HCT116 (cell line): ENCODE measurements at regions not wholly inside any gene's neighbourhood (a gene's known extent, or its start where the extent isn't known, plus 50 kb on each side); places are given as distances from the start of the nearest gene placed in this dataset.

Experiments used
- ATAC-seq: fragments of 200-7000 bp; cut with Tn5 transposase; 2 replicates; pipeline ENCODE4 v1.9.1; 2020; ENCODE audit warnings: mild to moderate bottlenecking, moderate library complexity
- BruUV-seq: library from RNA; stranded (reverse); fragments of 400-500 nt; replicated peaks from 2 replicates; lab custom pipeline; 2021; lab: Mats Ljungman, UMichigan
- CTCF ChIA-PET: fragments of 300-600 bp; sonication (Branson Sonifier 250); formaldehyde crosslinking; loops from one replicate; lab custom pipeline; 2021; ENCODE audit warnings: antibody characterized with exemption; lab: Charles Lee
- POLR2A ChIA-PET: fragments of 300-600, 350-600 bp; sonication (Branson Sonifier 250); formaldehyde crosslinking; loops from one replicate; lab custom pipeline; 2021; ENCODE audit warnings: antibody characterized with exemption; lab: Charles Lee
- RAD21 ChIA-PET, 2 experiments: fragments of 300-600 bp; sonication (Branson Sonifier 250); formaldehyde crosslinking; loops; one replicate each; lab custom pipeline; 2023; ENCODE audit warnings: low total read pairs in 2 of 2; ENCODE audit not compliant: uncharacterized antibody in 2 of 2, unreplicated experiment in 2 of 2, low non-redundant PET in 1 of 2; lab: Charles Lee
- DNase-seq: peaks from one replicate; pipeline ENCODE4 v3.0.0-alpha.2; 2010; ENCODE audit warnings: low read depth, low spot score
- H2AFZ ChIP-seq: fragments of 200-600 bp; shearing (Covaris generic), sonication (generic); 2 replicates; pipeline ENCODE4 v1.6.1; 2017; ENCODE audit warnings: low read depth, mixed run types, mixed read lengths, antibody characterized with exemption, low read length; ENCODE audit not compliant: poor library complexity, severe bottlenecking
- H3K27ac ChIP-seq: 2 replicates; pipeline ENCODE4 v1.5.1; 2012; ENCODE audit warnings: low read depth, low read length
- H3K27me3 ChIP-seq: fragments of 200-600 bp; sonication (generic); 2 replicates; pipeline ENCODE4 v1.6.1; 2016; ENCODE audit warnings: mixed run types, low read length, mixed read lengths; ENCODE audit not compliant: insufficient read depth
- H3K36me3 ChIP-seq, 2 experiments: fragments of 200-500 bp in 1 of 2; fragments of 200-600 bp in 1 of 2; sonication (Bioruptor generic) in 1 of 2; sonication (generic) in 1 of 2; 2 replicates each; pipeline versions ENCODE4 v1.5.1 to v1.6.1; 2014 to 2016; ENCODE audit warnings: low read length in 2 of 2, inconsistent platforms in 1 of 2, mixed read lengths in 1 of 2, mixed run types in 1 of 2; ENCODE audit not compliant: insufficient read depth in 2 of 2, control insufficient read depth in 1 of 2
- H3K4me1 ChIP-seq, 2 experiments: fragments of 200-600 bp in 1 of 2; sonication (generic) in 1 of 2; 2 replicates each; pipeline versions ENCODE4 v1.5.1 to v1.6.1; 2012 to 2017; ENCODE audit warnings: low read length in 2 of 2, inconsistent platforms in 1 of 2, mild to moderate bottlenecking in 1 of 2, mixed read lengths in 1 of 2, mixed run types in 1 of 2, moderate library complexity in 1 of 2; ENCODE audit not compliant: insufficient read depth in 2 of 2, control insufficient read depth in 1 of 2
- H3K4me2 ChIP-seq: fragments of 200-600 bp; sonication (generic); 2 replicates; pipeline ENCODE4 v1.6.1; 2017; ENCODE audit warnings: mixed run types, low read length, mixed read lengths
- H3K4me3 ChIP-seq, 2 experiments: fragments of 200-600 bp in 1 of 2; sonication (generic) in 1 of 2; replicated peaks in 1 of 2; 2 replicates each; pipeline ENCODE4 v1.5.1; 2011 to 2016; ENCODE audit warnings: low read length in 2 of 2, control low read depth in 1 of 2, low read depth in 1 of 2, mild to moderate bottlenecking in 1 of 2, mixed read lengths in 1 of 2, mixed run types in 1 of 2
- H3K79me2 ChIP-seq: fragments of 200-600 bp; sonication (generic); 2 replicates; pipeline ENCODE4 v1.6.1; 2017; ENCODE audit warnings: mild to moderate bottlenecking, mixed run types, low read length, moderate library complexity, mixed read lengths; ENCODE audit not compliant: insufficient read depth
- H3K9ac ChIP-seq: fragments of 200-600 bp; sonication (generic); 2 replicates; pipeline ENCODE4 v1.6.1; 2016; ENCODE audit warnings: low read length, mixed read lengths
- H3K9me2 ChIP-seq: fragments of 200-600 bp; sonication (generic), shearing (Covaris generic); 2 replicates; pipeline ENCODE4 v1.6.1; 2017; ENCODE audit warnings: mixed run types, mild to moderate bottlenecking, moderate library complexity; ENCODE audit not compliant: insufficient read depth
- H3K9me3 ChIP-seq, 2 experiments: fragments of 200-500 bp in 1 of 2; fragments of 200-600 bp in 1 of 2; sonication (Bioruptor generic) in 1 of 2; sonication (generic) in 1 of 2; 2 replicates each; pipeline ENCODE4 v1.6.1; 2014 to 2017; ENCODE audit warnings: low read length in 2 of 2, mixed read lengths in 2 of 2, inconsistent platforms in 1 of 2, low read depth in 1 of 2, mild to moderate bottlenecking in 1 of 2, mixed run types in 1 of 2, moderate library complexity in 1 of 2; ENCODE audit not compliant: control insufficient read depth in 1 of 2, insufficient read depth in 1 of 2
- H4K20me1 ChIP-seq: fragments of 200-600 bp; sonication (generic), shearing (Covaris generic); 2 replicates; pipeline ENCODE4 v1.6.1; 2017; ENCODE audit warnings: mixed run types, mild to moderate bottlenecking, moderate library complexity; ENCODE audit not compliant: insufficient read depth
- ATF3 ChIP-seq: IDR thresholded peaks from 2 replicates; pipeline ENCODE4 v1.6.1; 2012
- CBX3 ChIP-seq: IDR thresholded peaks from 2 replicates; pipeline ENCODE4 v1.6.1; 2012; ENCODE audit warnings: low read depth
- CEBPB ChIP-seq: IDR thresholded peaks from 2 replicates; pipeline ENCODE4 v1.6.1; 2012; ENCODE audit warnings: low read depth
- CTCF ChIP-seq, 3 experiments: fragments of 200-600 bp in 1 of 3; sonication (generic) in 1 of 3; IDR thresholded peaks in 2 of 3; conservative IDR thresholded peaks in 1 of 3; 2 replicates each; pipeline ENCODE4 v1.5.1; 2012 to 2017; ENCODE audit warnings: low read depth in 2 of 3, low read length in 2 of 3, antibody characterized with exemption in 1 of 3, borderline replicate concordance in 1 of 3, control low read depth in 1 of 3, mild to moderate bottlenecking in 1 of 3, mixed read lengths in 1 of 3, mixed run types in 1 of 3, moderate library complexity in 1 of 3; ENCODE audit not compliant: insufficient read depth in 1 of 3
- ELF1 ChIP-seq: IDR thresholded peaks from 2 replicates; pipeline ENCODE4 v1.6.1; 2012; ENCODE audit warnings: low read depth, borderline replicate concordance
- EZH2phosphoT487 ChIP-seq: fragments of 200-600 bp; IDR thresholded peaks from 2 replicates; pipeline ENCODE4 v1.6.1; 2018; ENCODE audit warnings: antibody characterized with exemption, borderline replicate concordance
- FOSL1 ChIP-seq: IDR thresholded peaks from 2 replicates; pipeline ENCODE4 v1.6.1; 2012; ENCODE audit warnings: low read depth
- JUND ChIP-seq: IDR thresholded peaks from 2 replicates; pipeline ENCODE4 v1.6.1; 2012
- MAX ChIP-seq: IDR thresholded peaks from 2 replicates; pipeline ENCODE4 v1.6.1; 2012
- POLR2A ChIP-seq: IDR thresholded peaks from 2 replicates; pipeline ENCODE4 v1.7.0; 2011; ENCODE audit warnings: borderline replicate concordance; ENCODE audit not compliant: insufficient read depth, insufficient read length; ENCODE audit errors: extremely low read depth
- POLR2AphosphoS5 ChIP-seq: IDR thresholded peaks from 2 replicates; pipeline ENCODE4 v1.6.1; 2011; ENCODE audit warnings: mild to moderate bottlenecking, low read depth, low read length, moderate library complexity
- RAD21 ChIP-seq: IDR thresholded peaks from 2 replicates; pipeline ENCODE4 v1.6.1; 2012; ENCODE audit warnings: low read depth, mild to moderate bottlenecking
- SP1 ChIP-seq: IDR thresholded peaks from 2 replicates; pipeline ENCODE4 v1.6.1; 2012; ENCODE audit warnings: low read depth
- SRF ChIP-seq: IDR thresholded peaks from 2 replicates; pipeline ENCODE4 v1.6.1; 2012; ENCODE audit warnings: low read depth
- TCF7L2 ChIP-seq: IDR thresholded peaks from 2 replicates; pipeline ENCODE4 v1.7.0; 2011; ENCODE audit warnings: borderline replicate concordance, inconsistent platforms; ENCODE audit not compliant: insufficient read depth, insufficient read length; ENCODE audit errors: extremely low read depth
- YY1 ChIP-seq: IDR thresholded peaks from 2 replicates; pipeline ENCODE4 v1.6.1; 2011; ENCODE audit warnings: low read length, low read depth, moderate library complexity, mild to moderate bottlenecking; ENCODE audit not compliant: insufficient replicate concordance; ENCODE audit errors: extremely low read depth
- ZBTB33 ChIP-seq: IDR thresholded peaks from 2 replicates; pipeline ENCODE4 v1.6.1; 2011; ENCODE audit warnings: mild to moderate bottlenecking, low read length, moderate library complexity; ENCODE audit not compliant: insufficient replicate concordance; ENCODE audit errors: extremely low read depth
- ZFX ChIP-seq: fragments of 450-650 bp; IDR thresholded peaks from 2 replicates; pipeline ENCODE4 v1.6.1; 2017
- ZNF274 ChIP-seq: fragments of 200-500 bp; sonication (Bioruptor generic); IDR thresholded peaks from 2 replicates; pipeline ENCODE4 v1.6.1; 2014; ENCODE audit warnings: mild to moderate bottlenecking, low read depth, low read length, inconsistent platforms
- intact Hi-C: fragments of 100-400 bp; cut with micrococcal nuclease; formaldehyde crosslinking; loops from 2 replicates; pipeline ENCODE4 v1.10.0; 2022

GRCh38 chr3:127113571-127113891, 79.4 kb upstream of the PRR23E start:
- RAD21 ChIA-PET: no interaction called here
- intact Hi-C loops: no loop called here
- ATAC-seq (no peak), DNase-seq (no peak)
- Histone ChIP-seq H3K79me2 (no peaks in the 10 kb centered on the region), H3K27ac (no peak overlapping the region), H2AFZ (no peak overlapping the region), H3K4me1 (no peaks in the 10 kb centered on the region), H3K27me3 (no peaks in the 10 kb centered on the region; the same call in 1 of the 2 replicates), H3K4me3 (no peak overlapping the region), H4K20me1 (no peaks in the 10 kb centered on the region), H3K9me2 (no peaks in the 10 kb centered on the region), H3K9me3 (peaks cover 8% of the 10 kb centered on the region in 2 experiments; a peak in 2 of 4 replicates), H3K4me2 (no peak overlapping the region), H3K36me3 (no peaks in the 10 kb centered on the region), H3K9ac (no peak overlapping the region)
- no TSS peak for BruUV-seq
- POLR2A ChIA-PET: no interaction called here
- CTCF ChIA-PET: no interaction called here
- TF ChIP-seq ZFX (no peak), CEBPB (no peak), CTCF (IDR thresholded peaks at IDR 0.05 in 2 of 3, conservative IDR thresholded peaks at IDR 0.05 in 1 of 3; ENCODE audit: borderline replicate concordance in 1 of 3, insufficient read depth in 1 of 3, low read depth in 2 of 3, low read length in 2 of 3) (no peak), FOSL1 (no peak), ZNF274 (no peak), RAD21 (no peak), POLR2AphosphoS5 (no peak), YY1 (no peak), TCF7L2 (no peak), MAX (no peak), SP1 (no peak), POLR2A (no peak), SRF (no peak), ZBTB33 (no peak), ATF3 (no peak), JUND (no peak), EZH2phosphoT487 (no peak), CBX3 (no peak), ELF1 (no peak)
